ENCODE measurements at regions not wholly inside any gene's neighbourhood (a gene's known extent, or its start where the extent isn't known, plus 50 kb on each side); places are given as distances from the start of the nearest gene placed in this dataset.

GRCh38 chr10:2679646-2680045, 387.7 kb upstream of the PFKP start:
- H3K9me3 ChIP-seq (ENCODE audit: low read depth, low read length) = no peaks in the 10 kb centered on the region
- TF ChIP-seq CTCF (IDR thresholded peaks at IDR 0.05; ENCODE audit: extremely low read depth, low read depth, low read length) = no peak

GRCh38 chr10:2676455-2676854, 390.9 kb upstream of the PFKP start:
- H3K4me3 ChIP-seq (ENCODE audit: insufficient read depth, low read length) = no peak overlapping the region
- H4K20me1 ChIP-seq (ENCODE audit: insufficient read depth, low read length) = no peaks in the 10 kb centered on the region
- no peak overlapping the region for H2AFZ ChIP-seq (ENCODE audit: low read length)
- peaks cover 7% of the 10 kb centered on the region for H3K9me3 ChIP-seq (ENCODE audit: low read depth, low read length)
- no peak overlapping the region for H3K27ac ChIP-seq (ENCODE audit: low read depth, low read length)
- TF ChIP-seq CTCF (IDR thresholded peaks at IDR 0.05; ENCODE audit: extremely low read depth, low read depth, low read length) = no peak
- H3K36me3 ChIP-seq (ENCODE audit: insufficient read depth, low read length) = no peaks in the 10 kb centered on the region
- H3K27me3 ChIP-seq (ENCODE audit: insufficient read depth, low read length) = no peaks in the 10 kb centered on the region
- no peak overlapping the region for H3K4me2 ChIP-seq (ENCODE audit: insufficient read depth, low read length)
- H3K79me2 ChIP-seq (ENCODE audit: insufficient read depth, low read length) = no peaks in the 10 kb centered on the region
- no peak for DNase-seq (ENCODE audit: insufficient read length, low spot score, missing footprints)
- no peaks in the 10 kb centered on the region for H3K4me1 ChIP-seq (ENCODE audit: insufficient read depth, low read length)

More at GRCh38 chr10:2679646-2680045, 387.7 kb upstream of the PFKP start:
- no peaks in the 10 kb centered on the region for H3K79me2 ChIP-seq (ENCODE audit: insufficient read depth, low read length)
- no peaks in the 10 kb centered on the region for H3K27me3 ChIP-seq (ENCODE audit: insufficient read depth, low read length)
- no peak overlapping the region for H3K4me3 ChIP-seq (ENCODE audit: insufficient read depth, low read length)
- no peak overlapping the region for H3K4me2 ChIP-seq (ENCODE audit: insufficient read depth, low read length)
- H4K20me1 ChIP-seq (ENCODE audit: insufficient read depth, low read length) = no peaks in the 10 kb centered on the region
- no peak overlapping the region for H2AFZ ChIP-seq (ENCODE audit: low read length)
- no peak for DNase-seq (ENCODE audit: insufficient read length, low spot score, missing footprints)
- H3K4me1 ChIP-seq (ENCODE audit: insufficient read depth, low read length) = no peaks in the 10 kb centered on the region
- no peak overlapping the region for H3K27ac ChIP-seq (ENCODE audit: low read depth, low read length)
- H3K36me3 ChIP-seq (ENCODE audit: insufficient read depth, low read length) = no peaks in the 10 kb centered on the region

GRCh38 chr10:2674451-2674850, 392.9 kb upstream of the PFKP start:
- no peak for DNase-seq (ENCODE audit: insufficient read length, low spot score, missing footprints)
- no peak for TF ChIP-seq CTCF (IDR thresholded peaks at IDR 0.05; ENCODE audit: extremely low read depth, low read depth, low read length)
- no peaks in the 10 kb centered on the region for H3K79me2 ChIP-seq (ENCODE audit: insufficient read depth, low read length)
- H3K4me2 ChIP-seq (ENCODE audit: insufficient read depth, low read length) = no peak overlapping the region
- H3K9me3 ChIP-seq (ENCODE audit: low read depth, low read length) = peaks cover 7% of the 10 kb centered on the region
- no peaks in the 10 kb centered on the region for H4K20me1 ChIP-seq (ENCODE audit: insufficient read depth, low read length)
- H3K27me3 ChIP-seq (ENCODE audit: insufficient read depth, low read length) = no peaks in the 10 kb centered on the region
- no peak overlapping the region for H3K4me3 ChIP-seq (ENCODE audit: insufficient read depth, low read length)
- no peak overlapping the region for H2AFZ ChIP-seq (ENCODE audit: low read length)
- H3K27ac ChIP-seq (ENCODE audit: low read depth, low read length) = no peak overlapping the region
- no peaks in the 10 kb centered on the region for H3K4me1 ChIP-seq (ENCODE audit: insufficient read depth, low read length)
- H3K36me3 ChIP-seq (ENCODE audit: insufficient read depth, low read length) = no peaks in the 10 kb centered on the region

GRCh38 chr10:2670864-2671263, 396.5 kb upstream of the PFKP start:
- H3K27me3 ChIP-seq (ENCODE audit: insufficient read depth, low read length) = no peaks in the 10 kb centered on the region
- peaks cover 7% of the 10 kb centered on the region for H3K9me3 ChIP-seq (ENCODE audit: low read depth, low read length)
- no peaks in the 10 kb centered on the region for H4K20me1 ChIP-seq (ENCODE audit: insufficient read depth, low read length)
- no peak for DNase-seq (ENCODE audit: insufficient read length, low spot score, missing footprints)
- H3K36me3 ChIP-seq (ENCODE audit: insufficient read depth, low read length) = no peaks in the 10 kb centered on the region
- no peaks in the 10 kb centered on the region for H3K4me1 ChIP-seq (ENCODE audit: insufficient read depth, low read length)
- no peak for TF ChIP-seq CTCF (IDR thresholded peaks at IDR 0.05; ENCODE audit: extremely low read depth, low read depth, low read length)
- no peak overlapping the region for H3K27ac ChIP-seq (ENCODE audit: low read depth, low read length)
- H3K4me2 ChIP-seq (ENCODE audit: insufficient read depth, low read length) = no peak overlapping the region
- H2AFZ ChIP-seq (ENCODE audit: low read length) = no peak overlapping the region
- H3K79me2 ChIP-seq (ENCODE audit: insufficient read depth, low read length) = no peaks in the 10 kb centered on the region
- no peak overlapping the region for H3K4me3 ChIP-seq (ENCODE audit: insufficient read depth, low read length)

Measured in osteoblast (primary cell).